Astrocyte of the spinal cord (primary cell): ENCODE measurements at regions not wholly inside any gene's neighbourhood (a gene's known extent, or its start where the extent isn't known, plus 50 kb on each side); places are given as distances from the start of the nearest gene placed in this dataset.
A peak's percentile ranks its signal among the peaks of the same experiment; 100 is the strongest.

Experiments used
- DNase-seq: peaks from one replicate; pipeline ENCODE4 v3.0.0; 2011; ENCODE audit warnings: low read depth, low spot score
- H3K4me3 ChIP-seq: 2 replicates; pipeline ENCODE4 v1.5.1; 2011; ENCODE audit warnings: low read depth, mild to moderate bottlenecking, low read length, moderate library complexity
- CTCF ChIP-seq: IDR thresholded peaks from 2 replicates; pipeline ENCODE4 v1.5.1; 2012; ENCODE audit warnings: low read depth, mild to moderate bottlenecking, low read length, inconsistent platforms
- in situ Hi-C: cut with HindIII; loops from 2 replicates; pipeline ENCODE4 v1.10.0; 2017; ENCODE audit warnings: low sequenced_read_pairs

- H3K4me3 ChIP-seq, result no peak overlapping the region
- no peak for DNase-seq
- in situ Hi-C loops, result no loop called here
- TF ChIP-seq CTCF, result no peak
Measured at GRCh38 chr6:145208474-145208873, 526.8 kb downstream of the EPM2A start.

GRCh38 chr6:145209272-145209671, 526.0 kb downstream of the EPM2A start:
- no peak for DNase-seq
- TF ChIP-seq CTCF, result no peak
- H3K4me3 ChIP-seq, result no peak overlapping the region
- in situ Hi-C loops, result no loop called here

- TF ChIP-seq CTCF, result no peak
- H3K4me3 ChIP-seq, result no peak overlapping the region
- no peak for DNase-seq
- in situ Hi-C loops, result no loop called here
Measured at GRCh38 chr6:145212813-145213212, 522.5 kb downstream of the EPM2A start.

- no peak for TF ChIP-seq CTCF
- H3K4me3 ChIP-seq, result no peak overlapping the region
- in situ Hi-C loops, result no loop called here
- DNase-seq, result no peak
Measured at GRCh38 chr6:145213614-145214013, 521.7 kb downstream of the EPM2A start.

- in situ Hi-C loops, result no loop called here
- peak; percentile 46 for TF ChIP-seq CTCF
- no peak overlapping the region for H3K4me3 ChIP-seq
- peak; percentile 53 for DNase-seq
Measured at GRCh38 chr6:145214570-145214969, 520.8 kb downstream of the EPM2A start.

DNA sequence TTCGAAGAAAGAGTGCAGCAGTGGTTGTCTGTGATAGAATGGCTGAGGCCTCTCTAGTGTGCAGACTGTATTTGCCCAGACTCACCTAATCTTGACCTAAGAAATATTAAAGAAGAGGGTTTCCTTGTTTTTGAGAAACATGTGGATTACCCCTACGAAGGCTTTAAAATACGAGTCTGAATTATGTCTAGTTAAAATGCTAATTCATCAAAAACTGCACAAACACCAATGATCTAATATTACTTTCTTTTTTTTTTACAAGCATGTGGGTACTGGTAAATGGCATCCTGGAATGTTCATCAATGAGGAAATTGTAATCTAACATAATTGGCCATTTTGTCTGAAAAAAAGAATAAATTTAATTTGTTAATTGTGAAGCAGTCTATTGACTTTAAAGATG, 510.9 kb downstream of the EPM2A start:
- in situ Hi-C loops, result no loop called here
- no peak for DNase-seq
- no peak for TF ChIP-seq CTCF
- H3K4me3 ChIP-seq, result no peak overlapping the region

DNA sequence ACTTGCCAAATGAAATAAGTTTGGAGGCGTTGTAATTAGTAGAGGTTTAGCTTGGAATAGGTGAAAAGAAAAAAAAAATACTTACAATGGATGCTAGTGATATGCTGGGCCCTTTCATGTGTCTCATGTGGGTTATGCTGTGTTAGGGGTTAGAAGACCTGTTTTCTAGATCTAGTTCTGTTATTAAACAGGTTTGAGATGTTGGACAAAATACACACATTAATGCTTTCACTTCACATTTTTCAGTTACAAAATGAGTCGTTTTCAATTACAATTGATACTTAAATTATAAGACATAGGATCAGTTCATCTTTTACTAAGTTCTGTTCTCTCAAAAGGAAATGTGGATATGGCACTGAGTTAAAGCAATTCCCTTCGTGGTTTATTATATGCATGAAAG, 509.8 kb downstream of the EPM2A start:
- DNase-seq, result no peak
- in situ Hi-C loops, result no loop called here
- no peak for TF ChIP-seq CTCF
- no peak overlapping the region for H3K4me3 ChIP-seq
